GM06990 (cell line): ENCODE measurements at regions not wholly inside any gene's neighbourhood (a gene's known extent, or its start where the extent isn't known, plus 50 kb on each side); places are given as distances from the start of the nearest gene placed in this dataset.

Source experiments
- DNase-seq: peaks from one replicate; pipeline ENCODE4 v3.0.0-alpha.2; 2011; ENCODE audit not compliant: insufficient read length; ENCODE audit errors: extremely low read depth
- H3K27me3 ChIP-seq: replicated peaks from 2 replicates; pipeline ENCODE4 v1.6.0; 2011; ENCODE audit warnings: low read length; ENCODE audit not compliant: control insufficient read depth, insufficient read depth
- H3K36me3 ChIP-seq: 2 replicates; pipeline ENCODE4 v1.5.1; 2011; ENCODE audit warnings: low read length; ENCODE audit not compliant: control insufficient read depth, insufficient read depth
- H3K4me3 ChIP-seq: replicated peaks from 2 replicates; pipeline ENCODE4 v1.5.1; 2011; ENCODE audit warnings: low read depth, mild to moderate bottlenecking, control low read depth, low read length
- TF ChIP-seq, protein P1 (sequence below): IDR thresholded peaks from 2 replicates; pipeline ENCODE4 v1.5.1; 2011; ENCODE audit warnings: low read length, control low read depth, mild to moderate bottlenecking, inconsistent platforms; ENCODE audit not compliant: insufficient read depth, poor library complexity, severe bottlenecking

DNA sequence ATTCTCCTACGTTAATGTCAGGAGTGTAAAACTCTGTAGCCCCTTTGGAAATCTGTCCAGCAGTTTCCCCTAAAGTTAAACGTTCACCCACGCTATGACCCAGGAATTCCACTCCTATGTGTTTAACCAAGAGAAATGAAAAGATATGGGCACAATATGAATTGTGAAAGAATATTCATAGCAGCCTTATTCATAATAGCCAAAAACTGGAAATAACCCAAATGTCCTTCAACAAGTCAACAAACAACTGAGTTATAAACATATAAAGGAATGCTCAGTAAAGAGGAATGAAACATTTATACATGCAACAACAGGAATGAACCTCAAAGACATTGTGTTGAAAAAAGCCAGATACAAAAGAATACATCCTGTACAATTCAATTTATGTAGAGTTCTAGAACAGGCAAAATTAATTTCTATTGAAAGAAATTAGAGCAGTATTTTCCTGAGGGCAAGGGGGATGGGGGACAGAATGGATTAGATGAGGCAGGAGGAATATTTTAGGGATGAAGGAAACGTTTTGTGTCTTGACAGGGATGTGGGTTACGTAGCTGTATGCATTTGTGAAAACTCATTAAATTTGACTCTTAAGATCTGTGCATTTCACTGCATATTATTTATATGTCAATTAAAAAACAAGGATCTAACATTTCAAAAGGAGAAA is 286.7 kb upstream of the CDH5 start:
- H3K36me3 ChIP-seq: no peaks in the 10 kb centered on the region
- H3K27me3 ChIP-seq: no peaks in the 10 kb centered on the region
- TF ChIP-seq, protein P1, sequence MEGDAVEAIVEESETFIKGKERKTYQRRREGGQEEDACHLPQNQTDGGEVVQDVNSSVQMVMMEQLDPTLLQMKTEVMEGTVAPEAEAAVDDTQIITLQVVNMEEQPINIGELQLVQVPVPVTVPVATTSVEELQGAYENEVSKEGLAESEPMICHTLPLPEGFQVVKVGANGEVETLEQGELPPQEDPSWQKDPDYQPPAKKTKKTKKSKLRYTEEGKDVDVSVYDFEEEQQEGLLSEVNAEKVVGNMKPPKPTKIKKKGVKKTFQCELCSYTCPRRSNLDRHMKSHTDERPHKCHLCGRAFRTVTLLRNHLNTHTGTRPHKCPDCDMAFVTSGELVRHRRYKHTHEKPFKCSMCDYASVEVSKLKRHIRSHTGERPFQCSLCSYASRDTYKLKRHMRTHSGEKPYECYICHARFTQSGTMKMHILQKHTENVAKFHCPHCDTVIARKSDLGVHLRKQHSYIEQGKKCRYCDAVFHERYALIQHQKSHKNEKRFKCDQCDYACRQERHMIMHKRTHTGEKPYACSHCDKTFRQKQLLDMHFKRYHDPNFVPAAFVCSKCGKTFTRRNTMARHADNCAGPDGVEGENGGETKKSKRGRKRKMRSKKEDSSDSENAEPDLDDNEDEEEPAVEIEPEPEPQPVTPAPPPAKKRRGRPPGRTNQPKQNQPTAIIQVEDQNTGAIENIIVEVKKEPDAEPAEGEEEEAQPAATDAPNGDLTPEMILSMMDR: no peak
- H3K4me3 ChIP-seq: no peak overlapping the region
- no peak for DNase-seq

DNA sequence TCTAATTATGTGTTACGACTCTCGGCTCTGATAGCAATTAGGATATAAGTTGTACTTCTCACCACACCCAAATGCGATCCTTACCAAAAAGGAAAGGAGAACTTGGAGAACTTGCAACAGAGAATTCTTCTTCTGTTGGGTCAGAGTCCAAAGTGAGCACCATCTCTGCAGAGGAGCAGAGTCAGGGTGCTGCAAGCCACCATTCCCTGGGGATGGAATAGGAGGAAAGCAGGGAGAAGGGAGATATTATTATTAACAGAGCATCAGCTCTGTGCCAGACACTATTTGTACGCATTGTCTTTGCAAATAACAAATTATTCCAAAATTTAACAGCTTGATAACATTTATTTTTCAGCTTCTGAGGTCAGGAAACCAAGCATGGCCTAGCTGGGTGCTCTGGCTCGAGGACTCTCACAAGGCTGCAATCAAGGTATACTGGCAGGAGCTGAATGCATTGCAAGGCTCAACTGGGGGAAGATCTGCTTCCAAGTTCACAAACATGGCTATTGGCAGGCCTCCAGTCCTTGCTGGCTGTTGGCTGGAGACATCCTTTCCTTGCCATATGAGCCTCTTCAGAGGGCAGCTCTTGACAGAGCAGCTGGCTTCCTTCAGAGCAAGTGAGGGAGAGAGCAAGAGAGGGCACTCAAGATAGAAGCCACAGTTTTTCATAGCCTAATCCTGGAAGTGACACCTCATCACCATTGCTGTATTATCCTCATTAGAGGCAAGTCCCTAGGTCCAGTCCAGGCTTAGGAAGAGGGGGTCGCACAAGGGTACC is 296.2 kb upstream of the CDH5 start:
- TF ChIP-seq, protein P1: no peak
- Histone ChIP-seq H3K4me3 (no peak overlapping the region), H3K27me3 (no peaks in the 10 kb centered on the region), H3K36me3 (no peaks in the 10 kb centered on the region)
- no peak for DNase-seq

DNA sequence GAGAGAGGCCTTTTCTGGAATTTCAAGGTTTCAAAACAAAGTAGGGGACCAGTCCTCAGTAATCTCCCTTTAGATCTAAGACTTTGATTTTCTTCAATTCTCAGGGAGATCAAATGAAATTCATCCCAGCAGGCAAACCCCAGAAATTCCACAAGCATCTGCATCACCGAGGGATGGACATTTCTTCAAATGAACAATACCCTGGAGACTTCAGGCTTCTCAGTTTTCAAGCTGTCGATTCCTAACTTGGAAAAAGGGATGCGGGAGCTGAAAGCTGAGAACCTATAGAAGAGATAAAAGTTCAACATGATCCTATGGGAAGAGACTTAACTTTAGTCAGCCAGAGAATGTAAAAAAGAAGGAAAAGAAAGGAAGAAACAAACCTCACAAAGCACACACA is 296.9 kb upstream of the CDH5 start:
- no peak overlapping the region for H3K4me3 ChIP-seq
- H3K27me3 ChIP-seq: no peaks in the 10 kb centered on the region
- no peaks in the 10 kb centered on the region for H3K36me3 ChIP-seq
- TF ChIP-seq, protein P1: no peak
- no peak for DNase-seq

DNA sequence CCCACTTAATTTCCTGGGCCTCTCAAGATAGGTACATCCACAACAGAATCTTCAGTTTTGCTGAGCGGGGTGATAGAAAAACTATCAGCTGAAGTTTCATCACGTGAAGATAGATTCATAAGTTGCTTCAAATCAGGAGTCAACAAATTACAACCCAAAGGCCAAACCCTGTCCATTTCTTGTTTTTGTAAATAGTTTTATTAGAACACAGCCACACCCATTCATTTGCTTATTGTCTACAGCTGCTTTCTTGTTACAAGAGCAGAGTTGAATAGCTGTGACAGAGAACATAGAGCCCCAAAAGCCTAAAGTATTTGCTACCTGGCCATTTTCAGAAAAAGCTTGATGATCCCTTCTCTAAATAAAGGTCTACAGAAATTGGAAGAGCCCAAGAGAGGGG is 300.1 kb upstream of the CDH5 start:
- Histone ChIP-seq H3K36me3 (no peaks in the 10 kb centered on the region), H3K4me3 (no peak overlapping the region), H3K27me3 (no peaks in the 10 kb centered on the region)
- TF ChIP-seq, protein P1: no peak
- DNase-seq: no peak

DNA sequence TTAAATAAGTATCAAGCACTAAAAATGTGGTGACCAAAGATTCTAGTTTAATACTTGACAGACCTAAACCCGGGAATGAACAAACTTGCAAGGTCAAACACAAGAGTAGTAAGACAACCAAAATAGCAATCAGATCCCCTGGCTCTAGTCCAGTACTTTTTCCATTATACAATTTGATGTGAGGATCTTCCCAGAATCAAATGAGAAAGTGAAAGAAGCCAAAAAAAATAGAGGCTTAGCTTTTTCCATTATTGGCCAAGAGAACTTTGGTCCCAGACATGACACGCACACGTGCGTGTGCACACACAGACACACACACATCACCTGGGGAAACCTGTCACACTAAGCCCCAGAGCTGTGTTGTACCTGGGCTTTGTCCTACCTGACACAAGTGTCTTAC is 300.6 kb upstream of the CDH5 start:
- Histone ChIP-seq H3K4me3 (no peak overlapping the region), H3K27me3 (no peaks in the 10 kb centered on the region), H3K36me3 (no peaks in the 10 kb centered on the region)
- TF ChIP-seq, protein P1: no peak
- no peak for DNase-seq
